GM21526 (cell line): ENCODE measurements at regions not wholly inside any gene's neighbourhood (a gene's known extent, or its start where the extent isn't known, plus 50 kb on each side); places are given as distances from the start of the nearest gene placed in this dataset.
"Not testable (repeated sequence)": the region's sequence is repeated elsewhere in the genome, so short reads cannot be mapped to it uniquely, and the experiment has no call there.

Source experiments
- ATAC-seq: cut with Tn5 transposase; IDR thresholded peaks from one replicate; pipeline ENCODE4 v1.9.1; 2021; ENCODE audit warnings: moderate library complexity; ENCODE audit not compliant: unreplicated experiment, low FRiP score

DNA sequence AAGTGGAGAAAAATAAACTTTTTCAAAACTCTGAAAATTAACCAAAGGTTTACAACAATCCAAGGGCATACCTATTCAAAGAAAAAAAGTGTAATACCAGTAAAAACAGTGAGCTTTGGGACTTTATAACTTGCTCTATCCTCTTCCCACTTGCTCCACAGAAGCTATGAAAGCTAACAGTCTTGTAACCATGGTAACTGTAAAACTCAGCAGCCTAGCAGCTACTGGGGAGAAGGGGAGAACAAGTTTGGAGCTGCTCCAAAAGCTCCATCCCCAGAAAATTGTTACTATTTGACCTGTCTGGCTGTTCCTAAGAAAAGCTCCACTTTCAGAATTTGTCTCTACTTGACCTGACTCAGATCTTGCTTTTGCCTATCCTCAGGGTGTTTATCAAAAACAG, 191.5 kb downstream of the OTUD1 start:
- no peak for ATAC-seq

DNA sequence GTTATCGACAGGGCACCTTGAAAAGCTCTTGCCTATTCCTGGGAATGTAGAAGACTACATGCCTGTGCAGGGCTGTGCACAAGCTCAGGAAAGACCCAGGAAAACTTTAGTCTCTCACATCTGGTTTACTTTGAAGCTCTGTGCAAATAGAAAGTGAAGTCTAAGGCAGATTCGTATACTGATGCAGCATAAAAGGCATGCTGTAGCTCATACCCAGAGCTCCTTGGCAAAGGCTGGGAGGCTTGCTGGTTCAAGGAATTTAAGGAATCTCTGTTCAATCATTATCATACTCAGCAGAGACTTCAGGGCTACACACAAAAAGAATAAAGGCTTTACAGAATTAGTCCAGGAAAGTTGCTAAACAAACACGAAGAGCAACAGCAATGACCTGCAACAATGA, 192.0 kb downstream of the OTUD1 start:
- ATAC-seq = no peak

DNA sequence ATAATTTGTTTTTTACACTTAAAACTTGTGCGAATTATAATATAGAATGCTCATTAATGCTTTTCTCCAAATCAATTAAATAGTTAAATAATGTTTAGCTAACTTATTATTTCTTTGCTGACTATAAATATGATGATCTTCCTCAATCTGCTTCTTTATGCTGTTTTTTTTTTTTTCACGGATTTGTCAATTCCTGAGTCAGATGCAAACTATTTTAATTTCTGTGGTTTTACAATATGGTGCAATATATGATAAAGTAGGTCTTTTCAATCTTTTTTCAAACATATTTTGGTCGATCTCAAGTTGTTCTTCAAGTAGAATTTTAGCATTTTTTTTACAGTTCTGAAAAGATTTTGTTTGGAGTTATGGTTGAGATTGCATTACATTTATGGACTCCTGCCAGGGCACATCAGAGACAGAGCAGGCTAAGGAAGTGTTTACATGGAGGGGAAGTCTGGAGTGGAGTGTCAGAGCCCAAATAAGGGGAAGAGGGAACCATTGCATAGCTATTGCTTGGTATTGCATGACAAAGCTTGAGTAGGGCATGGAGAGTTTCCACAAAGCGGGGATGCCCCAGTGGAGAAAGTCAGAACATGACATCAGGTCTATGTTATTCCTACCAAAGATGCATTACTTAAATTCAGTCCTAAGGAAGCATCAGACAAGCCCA, 204.4 kb downstream of the OTUD1 start:
- no peak for ATAC-seq

DNA sequence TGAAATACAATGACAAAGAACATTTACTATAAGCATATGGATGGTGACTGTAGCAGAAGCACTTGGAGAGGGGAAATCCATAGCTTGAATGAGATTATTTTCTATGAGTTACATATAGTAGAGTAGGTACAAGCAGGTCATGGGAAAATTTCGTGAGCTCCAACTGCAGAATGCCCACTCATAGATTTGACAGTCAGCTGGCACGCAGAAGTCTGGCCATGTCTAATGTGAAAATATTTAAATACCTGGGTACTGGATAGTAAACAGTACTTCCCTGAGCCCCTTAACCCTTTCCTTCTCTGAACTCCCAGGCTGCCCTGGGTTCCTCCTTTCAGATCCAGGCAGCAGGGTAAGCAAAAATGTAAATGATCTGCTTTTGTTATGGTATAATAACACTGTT, 209.7 kb downstream of the OTUD1 start:
- ATAC-seq = no peak

DNA sequence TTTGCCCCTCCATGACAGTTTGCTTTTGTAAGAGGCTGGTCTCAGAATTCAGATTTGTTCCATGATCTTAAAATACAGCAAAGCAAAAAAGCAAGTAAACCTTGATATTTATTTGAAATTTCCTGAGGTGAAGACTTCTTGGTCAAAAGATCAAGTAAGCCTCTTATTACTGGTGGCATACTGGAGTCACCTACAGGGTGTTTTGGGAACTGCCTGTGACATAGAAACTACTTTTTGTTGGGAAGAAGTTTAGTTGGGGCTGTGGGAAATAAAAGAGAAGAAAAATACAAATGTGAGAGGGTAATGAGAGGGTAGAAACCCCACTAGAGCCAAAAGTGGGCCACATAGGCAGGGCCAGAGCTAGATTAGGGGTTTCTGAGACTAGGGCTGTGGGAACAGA, 217.9 kb downstream of the OTUD1 start:
- no peak for ATAC-seq

DNA sequence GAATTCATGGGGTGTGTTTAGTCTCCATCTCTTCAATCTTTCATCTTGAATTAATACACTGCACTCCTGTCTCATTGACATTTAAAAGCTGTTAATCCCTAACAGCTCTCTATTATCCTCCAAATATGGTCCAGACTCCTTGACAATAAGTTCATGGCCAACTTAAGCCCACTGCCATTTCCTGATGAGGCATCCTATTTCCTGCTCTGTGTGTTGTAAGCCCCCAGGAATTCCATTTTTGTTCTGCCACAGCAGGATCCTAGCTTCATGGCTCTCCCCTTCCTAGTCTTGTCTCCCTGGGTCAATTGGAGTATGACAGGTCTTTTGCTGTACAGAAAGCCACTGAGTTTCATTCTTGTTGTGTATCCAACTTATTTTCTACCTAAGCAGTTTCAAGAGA, 218.8 kb downstream of the OTUD1 start:
- no peak for ATAC-seq

DNA sequence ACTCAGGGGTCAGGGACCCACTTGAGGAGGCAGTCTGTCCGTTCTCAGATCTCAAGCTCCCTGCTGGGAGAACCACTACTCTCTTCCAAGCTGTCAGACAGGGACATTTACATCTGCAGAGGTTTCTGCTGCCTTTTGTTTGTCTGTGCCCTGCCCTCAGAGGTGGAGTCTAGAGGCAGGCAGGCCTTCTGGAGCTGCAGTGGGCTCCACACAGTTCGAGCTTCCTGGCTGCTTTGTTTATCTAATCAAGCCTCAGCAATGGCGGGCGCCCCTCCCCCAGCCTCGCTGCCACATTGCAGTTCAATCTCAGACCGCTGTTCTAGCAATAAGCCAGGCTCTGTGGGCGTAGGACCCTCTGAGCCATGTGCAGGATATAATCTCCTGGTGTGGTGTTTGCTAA, 233.0 kb downstream of the OTUD1 start:
- not testable (repeated sequence) for ATAC-seq

DNA sequence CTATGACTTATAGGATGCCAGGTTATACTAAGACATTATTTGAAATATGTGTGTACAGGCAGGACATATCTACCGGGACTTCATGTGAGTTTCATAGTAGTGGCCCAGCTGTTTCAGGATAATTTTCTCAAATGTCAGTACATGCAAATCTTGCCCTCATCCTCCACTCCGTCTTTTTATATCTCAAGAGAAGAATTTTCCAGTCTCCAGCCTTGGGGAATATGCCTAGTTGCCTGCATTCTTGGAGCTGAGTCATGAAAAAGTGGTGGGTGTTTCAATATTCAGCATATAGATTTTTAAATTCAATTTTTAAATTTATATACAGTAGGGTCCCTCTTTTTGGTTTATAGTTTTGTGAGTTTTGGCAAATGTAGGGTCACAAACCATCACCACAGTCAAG, 236.7 kb downstream of the OTUD1 start:
- no peak for ATAC-seq

DNA sequence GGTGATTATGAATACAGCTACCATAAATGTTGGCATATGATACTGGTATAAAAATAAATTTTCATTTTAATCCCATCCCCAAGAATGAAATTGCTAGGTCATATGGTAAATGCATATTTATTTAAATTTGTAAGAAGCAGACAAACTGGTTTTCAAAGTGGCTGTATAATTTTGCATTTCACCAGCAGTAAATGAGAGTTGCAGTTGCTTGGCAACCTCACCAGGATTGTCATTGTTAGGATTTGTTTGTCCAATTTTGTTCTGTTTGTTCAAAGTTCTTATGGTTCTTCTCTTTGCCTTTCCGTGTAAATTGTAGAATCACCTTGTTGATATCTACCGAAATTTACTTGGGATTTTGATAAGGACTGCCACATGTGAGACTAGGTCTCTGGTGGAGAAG, 237.4 kb downstream of the OTUD1 start:
- ATAC-seq = no peak

DNA sequence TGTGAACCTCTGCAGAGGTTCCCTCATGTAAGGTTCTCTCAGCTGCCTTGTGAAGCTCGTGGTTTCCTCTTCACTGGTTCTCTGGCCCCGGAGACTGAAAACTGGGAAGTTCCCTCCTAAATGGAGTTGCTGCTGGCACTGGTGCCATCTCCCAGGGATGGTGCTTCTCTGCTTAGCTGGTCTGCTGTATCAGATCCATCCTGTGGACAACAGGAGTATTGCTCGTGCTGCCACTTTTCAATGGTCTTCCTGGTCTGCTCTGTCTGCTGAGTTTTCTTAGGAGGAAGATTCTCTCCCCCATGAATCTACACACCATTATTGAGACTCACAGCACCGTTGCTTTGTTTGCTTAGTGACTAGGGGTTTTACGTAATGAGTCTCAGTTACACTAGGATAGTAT, 247.8 kb downstream of the OTUD1 start:
- ATAC-seq = no peak

DNA sequence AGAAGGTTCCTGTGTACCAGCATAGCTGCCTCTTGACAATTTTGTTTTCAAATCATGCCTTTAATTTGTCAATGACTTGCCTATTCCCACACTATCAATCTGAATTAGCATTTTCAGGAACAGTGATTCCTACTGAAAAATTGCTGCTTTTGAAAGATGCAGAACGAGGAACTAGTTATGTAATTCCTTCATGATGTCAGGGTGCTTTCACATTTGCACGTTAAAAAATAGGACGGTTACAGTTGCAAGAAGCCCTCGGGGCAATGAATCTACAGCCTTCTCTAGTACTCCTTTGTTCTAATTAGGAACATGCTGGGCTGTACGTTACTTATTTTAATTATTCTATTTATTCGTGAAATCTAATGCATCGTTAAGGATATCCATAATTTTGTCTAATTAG, 253.9 kb downstream of the OTUD1 start:
- ATAC-seq = no peak

DNA sequence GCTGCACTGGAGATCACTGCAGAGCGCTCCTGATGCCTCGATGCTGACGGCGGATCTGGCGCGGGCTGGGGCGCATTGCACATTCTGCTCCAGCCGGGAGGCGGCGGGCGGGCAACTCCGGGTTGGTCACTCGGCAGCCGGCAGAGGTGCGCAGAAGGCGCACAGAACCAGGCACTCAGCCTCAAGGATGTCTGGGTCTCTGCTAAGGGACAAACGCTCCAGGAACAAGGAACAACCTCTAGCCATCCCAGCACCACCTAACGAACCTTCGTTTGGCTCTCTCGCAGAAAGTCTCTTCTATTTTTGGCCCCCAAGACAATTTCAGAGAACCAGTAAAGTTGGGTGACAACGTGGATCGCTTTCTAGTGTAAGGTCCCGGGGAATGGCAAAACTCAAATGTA, 254.6 kb downstream of the OTUD1 start:
- no peak for ATAC-seq

DNA sequence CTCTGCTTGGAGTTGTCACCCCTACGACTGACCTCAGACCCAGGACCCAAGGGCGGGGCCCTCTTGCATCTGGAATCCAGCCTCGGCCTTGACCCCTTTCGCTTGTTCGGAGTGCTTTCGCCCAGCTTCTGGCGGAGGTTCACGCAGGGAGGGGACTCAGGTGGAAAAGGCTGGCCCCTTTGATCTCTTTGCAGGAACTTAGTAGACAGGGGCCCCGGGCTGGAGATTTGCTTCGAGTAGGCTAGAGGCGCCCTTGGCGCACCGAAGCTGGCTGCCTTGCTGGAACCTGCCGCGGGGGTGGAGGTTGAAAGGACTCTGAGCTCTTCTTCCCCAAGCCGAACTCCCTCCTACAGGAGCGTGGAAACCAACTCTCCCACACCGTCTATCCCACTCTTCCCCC, 255.1 kb downstream of the OTUD1 start:
- ATAC-seq = no peak

DNA sequence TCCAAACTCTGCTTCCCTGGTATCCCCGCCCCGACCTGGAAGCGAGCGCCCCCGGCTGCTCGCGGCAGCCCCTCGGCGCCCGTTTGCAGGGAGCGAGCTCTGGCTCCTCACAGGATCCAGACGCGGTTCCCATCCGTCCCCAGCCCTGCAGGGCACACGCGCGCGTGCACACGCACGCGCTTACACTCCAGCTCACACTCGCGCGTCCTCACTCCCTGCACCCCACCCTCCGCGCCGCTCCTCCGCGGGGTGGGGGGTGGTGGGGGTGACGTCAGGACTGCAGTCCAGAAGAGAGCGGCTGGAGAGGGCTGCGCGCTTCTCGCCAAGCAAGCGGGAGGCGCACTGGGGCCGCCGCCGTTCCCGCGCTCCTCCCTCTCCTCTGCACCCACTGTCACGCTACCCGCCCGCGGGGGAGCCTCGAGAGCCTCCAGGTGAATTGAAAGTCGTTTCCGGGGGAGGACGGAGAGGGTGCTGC, 255.6 kb downstream of the OTUD1 start:
- ATAC-seq = no peak

DNA sequence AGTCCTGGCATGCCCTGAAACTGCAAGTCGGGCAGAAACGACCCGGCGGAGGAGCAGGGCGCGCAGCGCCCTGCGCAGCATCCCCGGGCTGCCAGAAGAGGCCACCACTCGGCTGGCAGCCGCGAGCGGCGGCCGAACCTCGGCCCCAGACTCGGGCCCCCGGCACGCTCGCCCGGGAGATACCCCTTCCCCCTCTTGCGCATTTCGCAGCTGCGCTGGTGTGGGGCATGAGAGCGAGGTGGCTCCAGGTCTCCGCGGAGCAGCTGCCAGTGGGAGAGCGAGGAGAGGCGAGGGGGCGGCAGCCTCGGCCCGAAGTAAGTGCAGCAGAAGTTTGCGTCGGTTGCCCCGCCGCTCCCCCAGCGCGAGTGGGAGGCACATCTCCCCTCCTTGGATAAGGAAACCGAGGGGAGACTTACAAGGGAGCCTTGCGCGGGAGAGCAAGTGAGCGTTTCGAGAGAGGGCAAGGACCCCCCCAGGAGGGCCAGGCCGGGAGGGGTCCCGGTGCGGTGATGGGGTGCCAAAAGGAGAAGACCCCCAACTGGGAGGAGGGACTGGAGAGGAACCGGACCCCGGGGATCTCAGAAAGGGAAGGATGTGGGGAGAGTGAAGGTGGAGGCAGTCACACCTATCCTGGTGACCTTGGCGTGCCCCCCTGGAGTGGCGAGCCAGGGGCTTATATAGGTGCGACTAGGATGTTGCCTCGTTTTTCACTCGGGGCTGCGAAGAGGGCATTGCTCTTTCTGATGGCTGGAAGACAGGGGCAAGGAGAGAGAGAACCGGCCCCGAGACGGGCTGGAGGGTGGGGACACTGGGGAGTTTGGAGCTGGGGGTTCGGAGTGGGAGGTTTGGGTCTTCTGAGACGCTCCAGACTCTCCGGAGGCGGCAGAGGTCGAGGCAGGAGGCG, 256.3 kb downstream of the OTUD1 start:
- no peak for ATAC-seq

DNA sequence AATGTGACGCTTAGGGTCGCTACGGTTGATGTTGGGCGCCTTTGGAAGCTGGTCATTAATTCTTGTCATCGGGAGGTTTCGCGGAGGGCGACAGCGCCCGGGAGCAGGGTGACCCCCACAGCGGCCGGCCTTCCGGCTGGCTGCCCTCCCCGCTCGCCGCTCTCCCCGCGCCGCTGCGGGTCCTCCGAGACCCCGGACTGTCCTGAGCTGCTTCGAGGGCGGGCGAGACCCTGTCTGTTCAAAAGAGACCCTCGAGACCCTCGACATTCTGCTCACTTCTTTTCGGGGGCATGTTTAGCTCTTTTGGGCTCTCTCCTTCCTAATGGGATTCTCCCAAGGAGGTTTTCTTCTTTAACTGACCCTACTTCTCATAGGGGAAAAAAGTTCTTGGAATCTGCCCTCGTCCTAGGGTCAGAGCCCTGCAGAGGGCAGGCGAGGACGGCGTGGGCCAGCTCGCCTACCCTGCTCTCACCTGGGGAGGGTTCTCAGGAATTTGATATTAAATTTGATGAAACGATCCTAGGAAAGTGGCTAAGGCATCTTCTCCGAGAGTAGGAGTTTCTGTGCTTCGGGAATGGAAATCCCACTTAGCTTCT, 257.0 kb downstream of the OTUD1 start:
- ATAC-seq = no peak

DNA sequence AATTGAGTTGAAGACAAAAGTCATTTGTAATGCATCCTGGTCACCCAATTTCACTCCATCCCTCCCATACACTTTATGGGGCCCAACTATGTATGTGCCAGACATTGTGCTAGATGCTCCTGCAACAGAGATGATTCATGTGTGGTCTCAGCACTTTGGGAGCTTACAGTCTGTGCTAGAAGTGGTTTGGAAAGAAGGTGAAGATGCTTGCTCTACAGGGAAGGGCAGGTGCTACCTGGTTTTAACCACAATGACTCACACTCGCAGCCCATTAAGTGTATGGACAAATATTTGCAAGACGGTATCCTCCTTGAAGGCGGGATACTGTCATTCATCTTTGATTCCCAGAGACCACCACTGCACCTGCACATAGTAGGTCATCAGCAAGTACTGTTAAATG, 257.6 kb downstream of the OTUD1 start:
- no peak for ATAC-seq

DNA sequence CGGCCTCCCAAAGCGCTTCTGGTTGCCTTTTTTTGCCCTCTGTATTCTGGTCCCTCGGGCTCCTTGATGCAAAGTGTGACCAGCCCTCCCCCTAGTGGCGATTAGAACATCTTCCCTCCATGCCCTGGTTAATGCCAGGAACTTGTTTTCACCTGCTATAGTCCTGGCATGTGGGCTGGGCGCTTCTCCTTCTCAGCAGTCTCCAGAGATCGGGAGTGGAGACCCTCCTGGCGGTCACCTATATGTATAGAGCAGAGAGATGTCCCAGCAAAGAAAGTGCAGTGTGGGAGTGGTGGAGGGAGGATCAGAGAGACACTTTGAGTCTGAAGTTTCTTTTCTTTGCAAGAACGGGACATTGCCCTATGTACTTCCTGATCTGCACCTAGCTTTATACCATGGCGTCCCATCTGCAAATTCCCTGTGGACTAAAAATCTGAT, 264.1 kb downstream of the OTUD1 start:
- peak; percentile 99 for ATAC-seq

DNA sequence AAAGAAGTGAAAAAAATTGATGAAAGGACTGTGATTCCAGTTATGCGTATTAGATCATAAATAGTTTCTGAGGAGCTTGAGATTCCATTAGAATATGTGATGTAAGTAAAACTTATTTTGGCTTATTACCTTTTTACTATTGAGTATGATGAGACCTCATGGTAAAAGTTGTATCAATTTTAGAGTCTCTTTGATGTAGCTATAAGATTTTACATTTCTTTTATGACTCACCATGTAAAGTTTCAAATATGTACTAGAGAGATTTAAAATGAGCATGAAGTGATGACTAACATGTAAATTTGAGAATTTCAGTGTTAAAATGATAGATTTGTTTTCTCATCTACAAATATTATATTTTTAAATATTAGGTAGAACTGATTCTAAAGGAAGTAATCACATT, 276.5 kb downstream of the OTUD1 start:
- no peak for ATAC-seq

DNA sequence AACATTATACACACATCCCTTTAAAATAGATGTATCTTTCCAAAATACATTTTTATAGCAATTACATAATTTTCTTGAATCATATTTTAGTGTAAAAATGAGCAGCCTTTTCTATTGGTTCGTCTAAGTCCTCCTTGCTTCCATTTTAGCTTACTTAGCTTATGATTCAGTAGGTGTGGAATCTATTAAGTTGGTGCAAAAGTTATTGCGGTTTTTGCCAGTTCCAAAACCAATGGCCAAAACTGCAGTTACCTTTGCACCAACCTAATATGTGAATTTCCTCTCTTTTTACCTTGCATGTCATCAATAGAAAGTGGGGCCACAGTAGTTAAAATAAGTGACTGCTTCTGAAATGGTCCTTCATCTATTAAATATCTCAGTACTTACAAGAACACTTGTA, 279.0 kb downstream of the OTUD1 start:
- no peak for ATAC-seq

DNA sequence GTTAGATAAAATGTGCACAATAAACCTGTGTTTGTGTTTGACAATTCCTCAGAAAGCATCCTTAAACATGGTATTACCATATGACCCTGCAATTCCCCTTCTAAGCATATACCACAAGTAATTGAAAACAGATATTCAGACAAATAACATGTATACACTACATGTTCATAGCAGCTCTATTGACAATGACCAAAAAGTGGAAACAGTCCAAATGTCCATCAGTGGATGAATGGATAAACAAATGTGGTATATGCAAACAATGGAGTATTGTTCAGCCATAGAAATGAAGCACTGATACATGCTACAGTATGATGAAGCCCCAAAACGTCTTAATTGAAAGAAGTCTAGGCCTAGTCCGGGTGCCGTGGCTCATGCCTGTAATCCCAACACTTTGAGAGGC, 280.1 kb downstream of the OTUD1 start:
- ATAC-seq = no peak

DNA sequence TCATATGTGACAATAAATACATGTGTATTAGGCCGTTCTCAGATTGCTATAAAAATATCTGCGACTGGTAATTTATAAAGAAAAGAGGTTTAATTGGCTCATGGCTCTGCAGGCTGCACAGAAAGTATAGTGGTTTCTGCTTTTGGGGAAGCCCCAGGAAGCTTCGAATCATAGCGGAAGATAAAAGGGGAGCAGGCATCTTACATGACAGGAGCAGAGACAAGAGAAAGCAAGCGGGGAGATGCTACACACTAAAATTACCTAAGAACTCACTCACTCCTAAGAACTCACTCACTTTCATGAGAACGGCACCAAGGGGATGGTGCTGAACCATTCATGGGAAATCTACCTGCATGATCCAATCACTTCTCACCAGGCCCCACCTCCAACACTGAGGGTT, 284.9 kb downstream of the OTUD1 start:
- no peak for ATAC-seq
